ENCODE measurements at regions not wholly inside any gene's neighbourhood (a gene's known extent, or its start where the extent isn't known, plus 50 kb on each side); places are given as distances from the start of the nearest gene placed in this dataset.

DNA sequence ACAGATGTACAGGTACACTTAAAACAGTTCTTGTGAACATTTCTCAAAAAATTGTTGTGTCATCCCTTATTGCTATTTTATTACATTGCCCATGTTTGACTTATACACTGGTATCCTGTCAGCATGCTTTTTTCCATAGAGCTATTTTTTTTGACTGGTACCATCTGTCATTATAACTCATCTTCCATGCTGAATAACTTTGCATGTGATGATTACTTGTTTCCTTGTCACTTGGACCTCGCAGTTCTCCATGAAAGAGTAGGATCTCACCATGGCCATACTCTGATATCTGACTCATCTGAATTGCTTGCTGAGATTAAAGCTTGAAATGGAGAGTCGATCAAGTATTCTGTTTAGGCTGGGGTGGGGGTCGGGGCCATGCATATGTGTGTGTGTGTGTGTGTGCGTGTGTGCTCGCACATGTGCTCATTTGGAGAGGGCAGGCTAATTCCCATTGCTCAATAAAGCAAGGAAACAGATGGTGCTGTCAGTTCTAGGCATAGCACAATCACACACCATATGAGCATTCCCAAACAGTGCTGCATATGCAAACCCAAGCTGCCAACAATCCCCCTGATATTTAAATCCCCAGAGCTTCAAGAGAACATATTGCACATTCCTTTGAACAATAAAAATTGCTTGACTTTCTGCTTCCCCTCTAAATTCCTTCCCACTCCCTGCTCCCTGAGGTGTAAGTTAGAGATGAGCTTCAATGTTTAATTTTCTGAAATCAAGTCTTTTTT lies 62.9 kb downstream of the NHLRC3 start:
- Mint-ChIP-seq H3K9me3 (ENCODE audit: low read depth) (no peaks in the 10 kb centered on the region), H3K36me3 (ENCODE audit: low read depth) (no peaks in the 10 kb centered on the region), H3K27ac (no peak overlapping the region), H3K4me3 (no peak overlapping the region), H3K27me3 (no peaks in the 10 kb centered on the region), H3K4me1 (peaks cover 5% of the 10 kb centered on the region)
- no peak for DNase-seq
- ChIA-PET CTCF (no interaction called here), POLR2A (interaction anchor here (0.6 kb wide), 2 partner anchors 31 to 50 kb away, joined by 4 read pairs; no protein-coding TSS in a partner anchor)
- ATAC-seq: no peak
- intact Hi-C loops (cut with DNase I, micrococcal nuclease): no loop called here

DNA sequence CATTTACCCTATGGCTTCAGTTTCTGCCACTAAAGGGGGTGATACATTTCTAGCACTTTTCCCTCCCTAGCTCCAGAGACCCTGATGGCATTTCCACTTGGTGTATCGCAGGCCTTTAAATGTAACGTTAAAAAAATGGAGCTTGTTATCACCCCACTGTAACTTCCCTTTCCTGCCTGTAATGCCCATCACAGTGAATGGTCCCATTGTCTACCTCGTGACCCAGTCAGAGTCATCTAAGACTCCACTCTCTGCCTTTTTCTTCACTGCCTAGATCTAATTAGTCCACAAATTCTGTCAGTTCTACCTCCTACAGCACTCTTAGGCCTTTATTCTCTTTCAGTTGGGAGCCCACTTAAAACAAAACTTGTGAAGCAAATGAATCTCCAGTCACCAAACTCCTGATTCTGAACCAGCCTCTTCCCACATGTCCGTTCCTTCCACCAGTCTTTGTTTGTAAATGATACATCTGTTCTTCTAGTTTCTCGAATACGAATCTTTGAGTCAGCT lies 64.8 kb downstream of the NHLRC3 start:
- DNase-seq (no peak), ATAC-seq (no peak)
- POLR2A ChIA-PET: no interaction called here
- H3K36me3 Mint-ChIP-seq (ENCODE audit: low read depth): no peaks in the 10 kb centered on the region
- H3K27me3 Mint-ChIP-seq: peaks cover 6% of the 10 kb centered on the region
- peak overlapping the region; percentile 8 for H3K27ac Mint-ChIP-seq
- intact Hi-C loops (cut with DNase I, micrococcal nuclease): no loop called here
- H3K4me3 Mint-ChIP-seq: no peak overlapping the region
- H3K9me3 Mint-ChIP-seq (ENCODE audit: low read depth): no peaks in the 10 kb centered on the region
- CTCF ChIA-PET: interaction anchor here (1.2 kb wide), 1 partner anchor 9 kb away, joined by 3 read pairs; no protein-coding TSS in a partner anchor
- H3K4me1 Mint-ChIP-seq: no peaks in the 10 kb centered on the region

DNA sequence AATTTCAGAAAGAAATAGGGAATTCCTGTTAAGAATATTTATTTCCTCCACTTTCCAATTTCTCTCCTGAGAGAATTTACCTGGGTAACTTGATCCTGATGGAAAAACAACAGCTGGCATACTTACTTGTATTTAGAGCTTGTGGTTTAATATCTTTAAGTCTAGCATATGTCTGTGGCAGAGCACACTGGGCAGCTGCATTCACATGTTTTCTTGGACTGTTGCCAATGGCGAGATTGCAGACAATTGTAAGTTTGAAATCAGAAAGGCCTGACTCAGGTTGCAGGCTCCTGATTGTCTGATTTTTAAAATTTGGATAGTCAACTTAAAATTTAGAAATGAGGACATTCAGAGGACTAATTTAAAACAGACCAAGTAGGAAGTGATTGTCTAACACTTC lies 66.9 kb downstream of the NHLRC3 start:
- H3K4me3 Mint-ChIP-seq: no peak overlapping the region
- POLR2A ChIA-PET: no interaction called here
- H3K9me3 Mint-ChIP-seq (ENCODE audit: low read depth): no peaks in the 10 kb centered on the region
- no peak for DNase-seq
- H3K27me3 Mint-ChIP-seq: peaks cover 14% of the 10 kb centered on the region
- CTCF ChIA-PET: interaction anchor here (1.0 kb wide), 1 partner anchor 54 kb away, joined by 4 read pairs; no protein-coding TSS in a partner anchor
- intact Hi-C loops (cut with DNase I, micrococcal nuclease): no loop called here
- no peaks in the 10 kb centered on the region for H3K36me3 Mint-ChIP-seq (ENCODE audit: low read depth)
- H3K4me1 Mint-ChIP-seq: no peaks in the 10 kb centered on the region
- ATAC-seq: no peak
- no peak overlapping the region for H3K27ac Mint-ChIP-seq

DNA sequence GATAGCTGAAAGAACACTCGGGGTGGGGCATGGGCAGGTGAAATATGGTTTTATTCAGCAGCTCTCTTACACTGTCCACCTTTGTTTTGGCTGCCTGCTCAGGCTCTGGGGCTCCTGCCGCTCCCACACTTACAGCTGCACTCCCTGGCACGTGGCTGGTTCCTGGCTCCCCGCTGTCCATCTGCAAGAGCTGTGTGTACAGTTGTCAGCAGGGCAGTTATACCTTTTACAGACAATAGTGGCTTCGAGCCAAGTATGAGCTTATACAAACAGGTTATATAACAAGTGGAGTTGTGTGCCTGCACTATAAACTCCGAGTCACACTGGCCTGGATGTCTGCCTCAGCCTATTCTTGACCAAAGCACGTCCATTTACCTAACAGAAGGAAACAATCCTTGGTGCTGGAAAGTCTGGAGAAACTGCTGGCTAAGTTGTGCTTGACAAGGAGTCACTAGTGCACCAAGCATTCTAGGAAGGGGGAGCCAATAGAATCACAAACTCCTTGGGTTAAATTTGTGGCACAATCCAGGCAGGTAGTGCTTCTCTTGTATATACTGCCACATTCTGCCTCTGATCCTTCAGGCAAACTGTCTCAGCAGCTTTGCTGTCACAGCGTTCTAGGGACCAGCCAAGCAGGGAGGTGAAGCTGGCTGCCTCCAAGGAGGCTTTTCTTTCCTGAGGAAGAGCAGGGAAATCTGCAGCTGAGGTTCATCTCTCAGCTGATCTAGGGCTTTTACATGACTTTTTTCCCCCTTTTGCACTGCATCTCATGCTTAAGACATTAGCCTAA lies 68.2 kb downstream of the NHLRC3 start:
- intact Hi-C loops (cut with DNase I, micrococcal nuclease): no loop called here
- Mint-ChIP-seq H3K9me3 (ENCODE audit: low read depth) (no peaks in the 10 kb centered on the region), H3K27me3 (peaks cover 24% of the 10 kb centered on the region), H3K36me3 (ENCODE audit: low read depth) (no peaks in the 10 kb centered on the region), H3K4me3 (no peak overlapping the region), H3K4me1 (no peaks in the 10 kb centered on the region), H3K27ac (no peak overlapping the region)
- CTCF ChIA-PET: interaction anchor here (0.6 to 1.0 kb wide), 3 partner anchors 13 to 241 kb away, joined by 3 to 4 read pairs (median 3); no protein-coding TSS in a partner anchor
- no peak for ATAC-seq
- no peak for DNase-seq
- POLR2A ChIA-PET: no interaction called here

DNA sequence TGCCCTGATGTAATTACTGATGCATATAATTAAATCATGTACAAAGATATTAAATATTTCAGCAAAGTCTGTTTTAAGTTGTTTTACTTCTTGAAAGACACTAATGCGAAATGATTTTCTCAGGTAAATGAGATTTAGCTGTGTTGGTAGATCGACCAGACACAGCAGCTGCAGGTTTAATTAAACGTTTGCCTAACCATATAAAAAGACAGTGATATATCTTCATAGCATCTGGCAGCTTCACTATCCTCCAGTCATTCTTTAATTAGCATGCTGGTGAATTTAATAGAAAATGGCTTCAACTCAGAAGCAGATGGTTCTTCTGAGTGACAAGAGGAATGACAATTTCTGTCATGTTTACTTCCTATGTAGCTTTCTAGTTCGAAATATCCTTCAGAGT lies 69.3 kb downstream of the NHLRC3 start:
- ChIA-PET POLR2A (no interaction called here), CTCF (no interaction called here)
- Mint-ChIP-seq H3K4me3 (no peak overlapping the region), H3K27ac (no peak overlapping the region), H3K9me3 (ENCODE audit: low read depth) (no peaks in the 10 kb centered on the region), H3K36me3 (ENCODE audit: low read depth) (no peaks in the 10 kb centered on the region), H3K4me1 (no peaks in the 10 kb centered on the region), H3K27me3 (peaks cover 28% of the 10 kb centered on the region)
- intact Hi-C loops (cut with DNase I, micrococcal nuclease): no loop called here
- DNase-seq (no peak), ATAC-seq (no peak)

DNA sequence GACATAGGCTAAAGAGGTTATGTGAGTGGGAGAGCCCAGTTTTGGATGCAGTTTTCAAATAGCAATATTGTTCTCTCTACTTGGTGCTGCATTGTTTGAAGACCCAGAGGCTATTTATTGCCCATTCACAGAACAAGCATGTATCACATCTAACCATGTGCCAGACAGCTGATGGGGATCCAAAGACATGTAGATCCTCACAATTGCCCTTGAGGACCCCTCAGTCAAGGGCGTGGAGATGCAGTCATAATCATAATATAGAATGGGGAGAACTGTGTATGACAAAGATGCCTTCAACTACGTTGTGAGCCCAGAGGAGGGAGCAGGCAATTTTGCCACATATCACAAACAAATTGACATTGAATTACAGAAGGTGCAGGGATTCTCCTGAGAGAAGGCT lies 70.5 kb downstream of the NHLRC3 start:
- POLR2A ChIA-PET: no interaction called here
- DNase-seq: no peak
- CTCF ChIA-PET: interaction anchor here (0.7 kb wide), 1 partner anchor 20 kb away, joined by 3 read pairs; no protein-coding TSS in a partner anchor
- intact Hi-C loops (cut with DNase I, micrococcal nuclease): no loop called here
- H3K4me1 Mint-ChIP-seq: no peaks in the 10 kb centered on the region
- peaks cover 28% of the 10 kb centered on the region for H3K27me3 Mint-ChIP-seq
- no peaks in the 10 kb centered on the region for H3K9me3 Mint-ChIP-seq (ENCODE audit: low read depth)
- no peak overlapping the region for H3K4me3 Mint-ChIP-seq
- no peak for ATAC-seq
- no peak overlapping the region for H3K27ac Mint-ChIP-seq
- H3K36me3 Mint-ChIP-seq (ENCODE audit: low read depth): no peaks in the 10 kb centered on the region

DNA sequence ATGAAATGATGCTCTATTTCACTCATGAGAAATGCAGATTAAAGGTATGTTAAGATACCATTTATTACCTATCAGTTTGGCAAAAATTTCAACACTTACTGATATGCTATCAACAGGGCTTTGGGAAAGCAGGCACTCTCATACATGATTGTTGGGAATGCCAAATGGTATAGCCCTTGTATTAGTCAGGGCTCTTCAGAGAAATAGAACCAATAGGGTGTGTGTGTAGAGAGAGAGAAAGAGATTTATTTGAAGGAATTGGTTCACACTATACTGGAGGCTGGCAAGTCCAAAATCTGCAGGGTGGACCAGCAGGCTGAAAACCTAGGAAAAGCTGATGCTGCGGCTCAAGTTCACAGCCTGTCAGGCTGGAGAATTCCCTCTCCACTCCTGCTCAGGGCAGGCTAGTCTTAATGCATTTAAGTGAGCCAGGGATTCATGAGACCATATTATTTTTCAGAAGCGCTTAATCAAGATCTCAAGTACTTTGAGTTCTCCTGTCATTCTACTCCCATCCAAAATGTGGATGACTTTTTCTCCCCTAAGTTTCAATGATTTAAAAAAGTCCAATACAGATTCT lies 72.4 kb downstream of the NHLRC3 start:
- H3K36me3 Mint-ChIP-seq (ENCODE audit: low read depth): no peaks in the 10 kb centered on the region

DNA sequence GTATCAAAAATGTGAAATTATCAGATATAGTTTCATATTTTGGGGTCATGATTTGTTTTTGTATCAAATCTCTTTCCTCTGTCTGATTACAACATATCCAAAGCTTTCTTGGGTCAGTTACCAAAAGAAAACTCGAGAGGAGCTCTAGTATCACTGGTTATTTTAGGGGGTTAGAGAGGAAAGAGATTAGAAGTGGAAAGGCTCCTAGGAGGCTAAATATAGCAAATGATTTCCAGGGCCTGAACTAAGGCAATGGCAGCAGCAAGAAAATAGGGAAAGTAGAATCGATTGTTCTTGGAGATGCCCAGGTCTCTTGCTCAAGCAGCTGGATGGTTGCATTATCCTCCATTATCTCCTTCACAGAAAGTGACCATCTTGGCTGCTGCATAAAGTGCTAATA lies 72.9 kb downstream of the NHLRC3 start:
- POLR2A ChIA-PET: no interaction called here
- CTCF ChIA-PET: no interaction called here
- Mint-ChIP-seq H3K9me3 (ENCODE audit: low read depth) (no peaks in the 10 kb centered on the region), H3K4me3 (no peak overlapping the region), H3K27me3 (peaks cover 33% of the 10 kb centered on the region), H3K27ac (no peak overlapping the region), H3K36me3 (ENCODE audit: low read depth) (no peaks in the 10 kb centered on the region), H3K4me1 (no peaks in the 10 kb centered on the region)
- ATAC-seq: no peak
- DNase-seq: no peak
- intact Hi-C loops (cut with DNase I, micrococcal nuclease): no loop called here

More for the DNA sequence above, 72.4 kb downstream of the NHLRC3 start:
- no peak overlapping the region for H3K4me3 Mint-ChIP-seq
- CTCF ChIA-PET: no interaction called here
- no peaks in the 10 kb centered on the region for H3K4me1 Mint-ChIP-seq
- intact Hi-C loops (cut with DNase I, micrococcal nuclease): no loop called here
- H3K27me3 Mint-ChIP-seq: peaks cover 30% of the 10 kb centered on the region
- H3K27ac Mint-ChIP-seq: no peak overlapping the region
- DNase-seq (no peak), ATAC-seq (no peak)
- POLR2A ChIA-PET: no interaction called here
- H3K9me3 Mint-ChIP-seq (ENCODE audit: low read depth): no peaks in the 10 kb centered on the region

DNA sequence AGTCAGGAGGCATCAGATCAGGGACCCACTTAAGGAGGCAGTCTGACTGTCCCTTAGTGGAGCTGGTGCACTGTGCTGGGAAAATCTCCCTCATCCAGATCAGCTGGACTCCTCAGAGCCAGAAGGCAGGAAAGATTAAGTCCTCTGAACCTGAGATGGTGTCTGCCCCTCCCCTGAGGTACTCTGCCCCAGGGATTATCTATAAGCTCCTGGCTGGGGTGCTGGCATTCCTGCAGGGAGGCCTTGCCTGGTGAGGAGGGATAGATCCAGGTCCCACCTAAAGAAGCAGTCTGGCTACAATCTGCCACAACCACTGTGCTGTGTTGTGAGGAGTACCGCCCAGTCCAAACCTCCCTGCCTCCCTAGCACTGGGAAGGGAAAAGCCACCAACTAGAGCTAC lies 81.2 kb downstream of the NHLRC3 start:
- DNase-seq (no peak), ATAC-seq (no peak)
- H3K27me3 Mint-ChIP-seq: peaks cover 32% of the 10 kb centered on the region
- H3K4me1 Mint-ChIP-seq: peaks cover 5% of the 10 kb centered on the region
- CTCF ChIA-PET: no interaction called here
- H3K36me3 Mint-ChIP-seq (ENCODE audit: low read depth): no peaks in the 10 kb centered on the region
- no peak overlapping the region for H3K27ac Mint-ChIP-seq
- no peaks in the 10 kb centered on the region for H3K9me3 Mint-ChIP-seq (ENCODE audit: low read depth)
- POLR2A ChIA-PET: no interaction called here
- no peak overlapping the region for H3K4me3 Mint-ChIP-seq
- intact Hi-C loops (cut with DNase I, micrococcal nuclease): no loop called here

DNA sequence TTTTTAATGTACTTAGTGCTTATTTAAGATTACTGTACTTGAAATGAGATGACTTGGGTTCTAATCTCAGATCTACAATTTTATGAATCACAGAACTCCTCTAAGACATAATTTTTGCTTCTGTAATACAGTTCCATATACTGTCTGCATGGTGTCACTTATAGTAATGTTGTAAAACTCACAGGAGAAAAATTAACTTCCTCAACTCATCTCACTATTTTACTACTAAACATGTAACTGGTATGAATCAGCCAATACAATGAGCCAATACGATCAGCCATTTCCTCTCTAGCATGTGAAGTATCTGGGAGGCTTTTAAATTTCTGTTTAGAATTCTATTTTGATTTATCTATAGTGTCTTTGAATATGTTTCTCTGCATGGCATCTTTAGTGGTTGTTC lies 85.3 kb downstream of the NHLRC3 start:
- peaks cover 5% of the 10 kb centered on the region for H3K4me1 Mint-ChIP-seq
- ATAC-seq (peak; percentile 72), DNase-seq (no peak)
- H3K27ac Mint-ChIP-seq: no peak overlapping the region
- CTCF ChIA-PET: no interaction called here
- POLR2A ChIA-PET: no interaction called here
- H3K4me3 Mint-ChIP-seq: no peak overlapping the region
- no peaks in the 10 kb centered on the region for H3K36me3 Mint-ChIP-seq (ENCODE audit: low read depth)
- no peaks in the 10 kb centered on the region for H3K9me3 Mint-ChIP-seq (ENCODE audit: low read depth)
- peaks cover 18% of the 10 kb centered on the region for H3K27me3 Mint-ChIP-seq
- intact Hi-C loops (cut with DNase I, micrococcal nuclease): no loop called here

DNA sequence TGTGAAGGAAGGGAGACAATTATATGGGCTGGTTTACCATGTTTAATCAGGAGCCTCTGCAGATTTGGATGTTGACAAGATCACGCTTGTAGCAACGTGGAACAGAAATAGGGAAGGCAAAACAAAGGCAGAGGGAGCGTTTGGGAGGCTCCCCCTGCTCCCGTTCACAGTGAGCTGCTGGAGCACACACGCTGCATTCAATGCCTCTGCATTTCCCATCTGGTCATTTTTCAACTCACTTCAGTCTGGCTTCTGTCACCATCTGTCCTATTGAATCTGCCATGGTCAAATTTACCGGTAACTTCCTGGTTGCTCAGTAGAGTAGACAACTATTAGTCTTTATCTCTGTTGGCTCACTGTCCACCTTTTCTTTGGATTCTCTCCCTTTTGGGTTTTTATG lies 91.0 kb downstream of the NHLRC3 start:
- CTCF ChIA-PET: no interaction called here

More for the DNA sequence above, 91.0 kb downstream of the NHLRC3 start:
- H3K27ac Mint-ChIP-seq: no peak overlapping the region
- no peak for ATAC-seq
- no peak for DNase-seq
- peaks cover 17% of the 10 kb centered on the region for H3K27me3 Mint-ChIP-seq
- intact Hi-C loops (cut with DNase I, micrococcal nuclease): no loop called here
- H3K9me3 Mint-ChIP-seq (ENCODE audit: low read depth): no peaks in the 10 kb centered on the region
- H3K36me3 Mint-ChIP-seq (ENCODE audit: low read depth): no peaks in the 10 kb centered on the region
- peaks cover 4% of the 10 kb centered on the region for H3K4me1 Mint-ChIP-seq
- POLR2A ChIA-PET: no interaction called here
- H3K4me3 Mint-ChIP-seq: no peak overlapping the region

Measured in activated CD4-positive, alpha-beta T cell treated with anti-CD3 and anti-CD28 coated beads for 36 hours (primary cell).